NCI-H187 (cell line): ENCODE measurements at regions not wholly inside any gene's neighbourhood (a gene's known extent, or its start where the extent isn't known, plus 50 kb on each side); places are given as distances from the start of the nearest gene placed in this dataset.
"Not testable (repeated sequence)": the region's sequence is repeated elsewhere in the genome, so short reads cannot be mapped to it uniquely, and the experiment has no call there.

Experiments
- DNase-seq, 2 experiments: peaks; one replicate each; lab custom pipeline; 2025; lab: John Stamatoyannopoulos, UW

DNA sequence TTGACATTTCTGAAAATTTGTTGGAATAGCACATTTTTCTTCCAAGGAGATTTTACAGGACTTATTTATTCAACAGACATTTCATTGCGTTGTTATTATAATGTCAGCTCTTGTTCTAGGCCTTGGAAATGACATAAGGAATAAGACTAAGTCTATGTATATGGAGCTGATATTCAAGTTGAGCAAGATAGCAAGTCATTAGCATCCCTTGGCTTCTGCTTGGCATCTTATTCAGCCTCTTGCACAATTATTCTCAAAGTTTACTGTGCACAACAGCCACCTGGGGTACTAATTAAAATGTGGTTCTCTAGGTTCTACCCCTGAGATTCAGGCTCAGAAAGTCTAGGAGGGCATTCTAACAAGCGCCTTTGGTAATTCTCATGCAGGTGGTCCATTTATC is 304.8 kb upstream of the DDI1 start:
- no peak for DNase-seq

- DNase-seq = no peak
These were observed 302.6 kb upstream of the DDI1 start for GRCh38 chr11:103733889-103734288.

GRCh38 chr11:103735497-103736032 is 300.9 kb upstream of the DDI1 start:
- no peak for DNase-seq

- DNase-seq = no peak
These were observed 300.0 kb upstream of the DDI1 start for GRCh38 chr11:103736315-103737036.

DNA sequence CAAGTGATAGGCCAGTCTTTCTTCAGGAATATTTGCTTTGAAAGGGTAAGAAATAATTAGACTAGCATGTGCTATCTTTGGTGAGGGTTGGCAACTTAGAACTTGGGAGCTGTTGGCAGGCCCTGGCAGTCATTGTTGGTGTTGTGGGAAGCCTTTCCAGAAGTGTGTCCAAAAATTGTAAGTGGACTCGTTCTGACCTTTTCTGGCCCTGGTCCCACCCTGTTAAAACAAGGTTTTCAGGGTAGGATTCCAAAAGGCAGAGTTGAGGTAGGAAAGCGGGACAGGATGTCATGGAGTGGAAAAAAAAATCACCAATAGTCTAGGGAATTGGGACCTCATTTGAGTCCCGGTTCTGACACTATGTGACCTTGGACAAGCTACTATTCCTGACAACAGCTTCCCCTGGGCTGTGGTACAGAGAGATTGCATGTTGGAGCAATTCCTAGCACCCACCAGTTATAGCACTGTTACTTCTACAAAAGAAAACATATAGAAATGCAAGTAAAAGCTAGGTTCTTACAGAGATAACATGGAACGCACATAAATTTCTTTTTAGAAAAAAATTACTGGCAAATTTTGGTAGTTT is 299.3 kb upstream of the DDI1 start:
- DNase-seq = no peak

DNA sequence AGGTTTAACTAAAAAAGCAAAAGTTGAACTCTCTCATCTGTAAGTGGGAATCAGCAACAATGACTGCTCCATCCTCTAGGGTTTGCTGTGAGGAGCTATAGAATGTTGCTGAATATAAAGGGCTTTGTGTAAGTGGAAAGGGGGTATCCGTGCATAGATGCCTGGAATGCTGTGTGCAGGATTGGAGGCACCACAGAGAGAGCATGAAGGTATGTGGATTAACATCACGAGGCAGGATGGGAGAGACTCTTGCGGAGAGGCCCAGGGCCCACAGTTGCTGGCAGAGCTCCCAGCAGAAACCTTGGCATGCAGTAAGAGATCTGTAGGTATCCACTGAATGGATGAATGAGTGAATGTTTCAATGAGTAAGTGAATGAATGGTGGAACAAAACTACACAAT is 298.7 kb upstream of the DDI1 start:
- DNase-seq = no peak

DNA sequence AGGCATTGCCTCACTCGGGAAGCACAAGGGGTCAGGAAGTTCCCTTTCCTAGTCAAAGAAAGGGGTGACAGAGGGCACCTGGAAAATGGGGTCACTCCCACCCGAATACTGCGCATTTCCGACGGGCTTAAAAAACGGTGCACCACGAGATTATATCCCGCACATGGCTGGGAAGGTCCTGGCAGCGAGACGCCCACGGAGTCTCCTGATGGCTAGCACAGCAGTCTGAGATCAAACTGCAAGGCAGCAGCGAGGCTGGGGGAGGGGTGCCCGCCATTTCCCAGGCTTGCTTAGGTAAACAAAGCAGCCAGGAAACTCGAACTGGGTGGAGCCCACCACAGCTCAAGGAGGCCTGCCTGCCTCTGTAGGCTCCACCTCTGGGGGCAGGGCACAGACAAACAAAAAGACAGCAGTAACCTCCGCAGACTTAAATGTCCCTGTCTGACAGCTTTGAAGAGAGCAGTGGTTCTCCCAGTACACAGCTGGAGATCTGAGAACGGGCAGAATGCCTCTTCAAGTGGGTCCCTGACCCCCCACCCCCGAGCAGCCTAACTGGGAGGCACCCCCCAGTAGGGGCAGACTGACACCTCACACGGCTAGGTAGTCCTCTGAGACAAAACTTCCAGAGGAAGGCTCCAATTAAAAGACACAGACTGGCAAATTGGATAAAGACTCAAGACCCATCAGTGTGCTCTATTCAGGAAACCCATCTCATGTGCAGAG is 297.2 kb upstream of the DDI1 start:
- not testable (repeated sequence) for DNase-seq

DNA sequence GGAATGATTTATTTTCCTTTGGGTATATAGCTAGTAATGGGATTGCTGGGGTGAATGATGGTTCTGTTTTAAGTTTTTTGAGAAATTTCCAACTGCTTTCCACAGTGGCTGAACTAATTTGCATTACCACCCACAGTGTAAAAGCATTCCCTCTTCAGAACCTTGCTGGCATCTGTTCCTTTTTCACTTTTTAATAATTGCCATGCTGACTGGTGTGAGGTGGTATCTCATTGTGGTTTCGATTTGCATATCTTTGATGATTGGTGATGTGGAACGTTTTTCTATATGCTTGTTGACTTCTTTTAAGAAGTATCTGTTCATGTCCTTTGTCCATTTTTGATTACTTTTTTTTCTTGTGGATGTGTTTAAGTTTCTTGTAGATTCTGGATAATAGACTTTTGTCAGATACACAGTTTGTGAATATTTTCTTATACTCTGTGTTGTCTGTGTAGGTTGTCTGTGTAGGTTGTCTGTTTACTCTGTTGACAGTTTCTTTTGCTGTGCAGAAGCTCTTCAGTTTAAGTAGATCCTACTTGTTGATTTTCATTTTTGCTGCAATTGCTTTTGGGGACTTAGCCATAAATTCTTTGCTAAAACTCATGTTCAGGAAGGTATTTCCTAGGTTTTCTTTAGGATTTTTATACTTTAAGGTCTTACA is 291.8 kb upstream of the DDI1 start:
- no peak for DNase-seq

GRCh38 chr11:103749158-103749557 is 287.3 kb upstream of the DDI1 start:
- DNase-seq = no peak

- DNase-seq = no peak
These were observed 267.6 kb upstream of the DDI1 start for GRCh38 chr11:103768816-103769215.

DNA sequence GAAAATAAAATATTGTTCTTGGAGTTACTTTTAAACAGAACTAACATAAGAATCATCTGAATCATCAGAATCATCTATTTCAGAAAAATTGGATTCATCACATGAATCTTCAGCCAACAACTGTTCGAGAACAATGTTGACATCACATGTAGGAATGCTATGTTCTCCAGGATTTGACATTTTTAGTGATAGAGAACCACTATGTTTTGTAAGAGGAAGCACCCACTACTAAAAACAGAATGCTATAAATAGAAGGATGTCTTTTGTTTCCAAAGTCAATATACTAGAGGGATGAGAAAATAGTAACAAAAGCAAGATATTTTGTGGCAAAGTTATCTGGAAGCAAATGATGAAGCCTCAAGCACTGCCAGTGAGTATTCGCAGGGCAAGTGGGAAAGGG is 263.4 kb upstream of the DDI1 start:
- DNase-seq = no peak

DNA sequence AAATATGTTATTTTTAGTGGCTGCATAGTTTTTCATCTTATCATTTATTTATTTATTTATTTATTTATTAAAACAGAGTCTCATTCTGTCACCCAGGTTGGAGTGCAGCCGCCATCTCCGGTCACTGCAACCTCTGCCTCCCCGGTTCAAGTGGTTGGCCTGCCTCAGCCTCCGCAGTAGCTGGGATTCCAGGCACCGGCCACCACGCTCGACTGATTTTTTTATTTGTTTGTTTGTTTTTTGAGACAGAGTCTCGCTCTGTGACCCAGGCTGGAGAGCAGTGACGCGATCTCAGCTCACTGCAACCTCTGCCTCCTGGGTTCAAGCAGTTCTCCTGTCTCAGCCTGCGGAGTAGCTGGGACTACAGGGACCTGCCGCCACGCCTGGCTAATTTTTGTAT is 262.9 kb upstream of the DDI1 start:
- DNase-seq = no peak

DNA sequence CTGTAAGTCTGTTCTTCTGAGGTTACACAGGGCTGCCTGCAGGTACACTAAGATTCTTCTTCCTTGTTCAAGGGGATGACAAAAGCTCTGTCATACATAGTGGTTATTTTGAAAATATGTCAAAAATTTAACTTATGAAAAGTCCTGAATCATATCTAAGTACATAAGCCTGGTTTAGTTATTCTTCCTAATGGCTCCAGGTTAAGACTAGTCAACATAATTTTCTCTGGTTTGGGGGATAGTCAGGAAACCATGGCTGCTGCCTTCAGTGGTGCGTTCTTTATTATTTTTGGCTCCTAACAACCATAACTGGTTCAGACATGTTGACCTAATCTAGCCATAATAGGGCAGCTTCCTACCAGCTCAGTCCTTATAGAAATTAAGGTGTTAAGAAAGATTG is 257.4 kb upstream of the DDI1 start:
- DNase-seq = no peak

DNA sequence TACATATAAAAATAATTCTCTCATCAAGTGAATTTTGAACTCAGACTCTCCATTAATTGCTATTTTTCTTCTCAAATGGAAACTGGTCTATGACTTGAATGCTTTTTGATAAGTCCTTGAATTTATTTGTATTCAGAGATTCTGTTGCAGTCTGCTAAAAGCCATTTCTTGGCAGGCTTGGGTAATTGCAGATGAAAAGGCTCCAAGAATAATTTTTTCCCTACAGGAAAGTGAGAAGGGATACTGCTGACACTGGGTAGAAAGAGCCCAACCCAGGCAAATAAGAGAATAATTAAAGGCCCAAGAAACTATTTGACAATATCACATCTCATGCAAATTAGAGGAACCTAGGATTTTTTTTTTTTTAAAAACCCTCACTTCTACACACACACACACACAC is 246.5 kb upstream of the DDI1 start:
- DNase-seq = no peak

DNA sequence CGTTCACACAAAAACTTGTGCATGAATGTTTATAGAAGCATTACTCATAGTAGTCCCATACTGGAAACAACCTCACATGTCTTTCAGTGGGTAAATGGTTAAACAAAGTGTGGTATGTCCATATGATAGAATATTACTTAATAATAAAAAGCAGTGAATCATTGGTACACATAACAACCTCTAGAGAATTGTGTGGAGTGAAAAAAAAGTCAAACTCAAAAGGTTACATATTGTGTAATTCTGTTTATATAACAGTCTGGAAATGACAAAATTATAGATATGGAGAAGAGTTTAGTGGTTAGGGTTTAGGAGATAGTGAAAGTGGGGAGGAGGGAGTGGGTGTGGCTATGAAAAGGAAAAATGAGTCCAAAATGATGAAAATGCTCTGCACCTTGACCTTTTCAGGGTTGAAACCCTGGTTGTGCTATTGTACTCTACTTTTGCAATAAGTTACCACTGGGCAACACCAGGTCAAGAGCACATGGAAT is 243.4 kb upstream of the DDI1 start:
- DNase-seq = no peak

- DNase-seq = no peak
These were observed 242.2 kb upstream of the DDI1 start for GRCh38 chr11:103794262-103794661.

DNA sequence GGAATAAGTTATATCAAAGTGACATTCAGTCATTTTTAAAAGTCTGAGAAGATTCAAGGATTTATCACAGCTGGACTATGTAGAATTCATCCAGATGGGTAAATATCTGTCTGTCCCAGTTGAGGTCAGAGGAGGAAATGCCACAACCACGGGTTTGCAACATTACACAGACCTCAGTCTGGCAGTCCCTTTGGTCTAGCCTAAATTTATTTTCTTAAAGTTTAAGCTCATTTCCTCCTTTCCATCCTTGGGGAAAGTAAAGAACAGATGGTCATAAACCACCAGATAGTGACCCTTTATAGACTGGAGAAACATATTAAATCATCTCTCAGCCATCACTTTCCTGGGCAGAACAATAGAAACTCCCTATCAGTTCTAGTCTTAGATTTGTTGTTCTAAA is 238.4 kb upstream of the DDI1 start:
- DNase-seq = no peak

- DNase-seq = no peak
These were observed 238.0 kb upstream of the DDI1 start for GRCh38 chr11:103798446-103798845.

DNA sequence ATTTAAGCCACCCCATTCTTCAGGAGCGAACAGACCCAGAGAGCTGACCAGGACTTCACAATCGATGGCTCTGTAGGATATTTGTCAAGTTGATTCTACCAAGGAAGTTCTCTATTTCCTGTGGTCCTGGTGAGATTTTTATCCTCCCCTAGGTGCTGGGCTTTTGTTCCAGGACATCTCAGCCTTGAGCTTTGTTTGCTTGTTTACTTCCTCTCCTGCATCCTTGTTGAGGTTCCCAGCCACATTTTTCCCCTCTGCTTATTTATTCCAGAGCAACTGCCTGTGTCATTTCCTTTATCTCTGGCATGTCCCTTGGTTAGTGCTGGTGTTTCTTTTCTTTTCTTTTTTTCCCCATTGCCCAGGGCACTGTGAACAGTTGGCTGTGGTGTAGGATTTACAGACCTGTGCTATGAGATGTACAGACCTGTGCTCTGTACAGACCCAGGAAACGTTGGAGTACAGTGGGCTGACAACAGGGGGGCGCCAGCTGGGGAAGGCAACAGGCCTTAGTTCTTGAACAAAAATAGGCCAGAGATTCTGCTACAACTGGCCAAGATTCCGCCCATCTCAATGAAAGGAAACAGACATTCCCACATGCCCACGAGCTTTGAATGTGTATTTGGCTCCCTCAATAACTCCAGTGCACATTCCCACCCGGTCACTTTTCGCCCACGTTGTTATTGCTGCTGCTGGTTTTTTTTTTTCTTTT is 235.9 kb upstream of the DDI1 start:
- no peak for DNase-seq

- DNase-seq = no peak
These were observed 233.4 kb upstream of the DDI1 start for GRCh38 chr11:103803062-103803461.

DNA sequence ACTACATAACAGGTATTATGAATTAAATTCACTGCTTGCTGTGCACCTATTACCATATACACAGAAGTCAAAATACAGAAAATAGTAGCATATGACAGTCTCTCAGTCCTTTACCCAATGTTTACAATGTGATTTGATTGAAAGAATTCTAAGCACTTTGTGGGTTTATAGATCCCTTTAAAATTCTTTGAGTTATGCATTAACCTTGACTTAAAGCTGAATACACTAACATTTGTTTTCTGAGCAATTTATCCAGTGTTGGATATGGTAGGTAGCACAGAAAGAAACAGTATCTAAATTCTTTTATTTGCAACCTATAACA is 230.8 kb upstream of the DDI1 start:
- no peak for DNase-seq
